Retinal pigment epithelial cell (primary cell): ENCODE measurements at regions not wholly inside any gene's neighbourhood (a gene's known extent, or its start where the extent isn't known, plus 50 kb on each side); places are given as distances from the start of the nearest gene placed in this dataset.

Experiments
- DNase-seq: peaks from one replicate; pipeline ENCODE4 v3.0.0-alpha.2; 2010; ENCODE audit warnings: low read depth
- H3K4me3 ChIP-seq: 2 replicates; pipeline ENCODE4 v1.5.1; 2011; ENCODE audit warnings: mild to moderate bottlenecking, low read length, control low read depth, moderate library complexity
- TF ChIP-seq, protein P1 (sequence below): conservative IDR thresholded peaks from 2 replicates; pipeline ENCODE4 v1.5.1; 2011; ENCODE audit warnings: low read depth, low read length, control low read depth, inconsistent platforms

DNA sequence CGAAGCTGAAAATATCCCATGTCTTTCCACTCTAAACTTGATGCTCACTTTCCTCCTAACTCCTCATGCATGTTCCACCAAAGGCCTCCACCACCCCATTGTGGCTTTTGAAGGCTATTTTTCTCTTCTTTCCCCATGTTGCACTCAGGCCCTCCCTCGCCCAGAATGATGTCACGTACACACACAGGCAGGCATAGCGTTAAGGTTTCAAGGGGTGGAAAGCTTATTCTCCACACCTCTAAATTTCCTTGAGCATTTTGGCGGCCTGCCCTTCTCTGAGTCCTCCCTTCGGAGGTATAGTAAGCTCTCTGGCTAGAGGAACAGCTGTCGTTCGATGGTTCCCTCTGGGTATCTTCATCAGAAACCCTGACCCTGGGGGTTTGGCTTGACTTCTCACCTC, 673.5 kb downstream of the ACTL7B start:
- no peak for DNase-seq
- TF ChIP-seq, protein P1, sequence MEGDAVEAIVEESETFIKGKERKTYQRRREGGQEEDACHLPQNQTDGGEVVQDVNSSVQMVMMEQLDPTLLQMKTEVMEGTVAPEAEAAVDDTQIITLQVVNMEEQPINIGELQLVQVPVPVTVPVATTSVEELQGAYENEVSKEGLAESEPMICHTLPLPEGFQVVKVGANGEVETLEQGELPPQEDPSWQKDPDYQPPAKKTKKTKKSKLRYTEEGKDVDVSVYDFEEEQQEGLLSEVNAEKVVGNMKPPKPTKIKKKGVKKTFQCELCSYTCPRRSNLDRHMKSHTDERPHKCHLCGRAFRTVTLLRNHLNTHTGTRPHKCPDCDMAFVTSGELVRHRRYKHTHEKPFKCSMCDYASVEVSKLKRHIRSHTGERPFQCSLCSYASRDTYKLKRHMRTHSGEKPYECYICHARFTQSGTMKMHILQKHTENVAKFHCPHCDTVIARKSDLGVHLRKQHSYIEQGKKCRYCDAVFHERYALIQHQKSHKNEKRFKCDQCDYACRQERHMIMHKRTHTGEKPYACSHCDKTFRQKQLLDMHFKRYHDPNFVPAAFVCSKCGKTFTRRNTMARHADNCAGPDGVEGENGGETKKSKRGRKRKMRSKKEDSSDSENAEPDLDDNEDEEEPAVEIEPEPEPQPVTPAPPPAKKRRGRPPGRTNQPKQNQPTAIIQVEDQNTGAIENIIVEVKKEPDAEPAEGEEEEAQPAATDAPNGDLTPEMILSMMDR, result no peak
- H3K4me3 ChIP-seq, result no peak overlapping the region

DNA sequence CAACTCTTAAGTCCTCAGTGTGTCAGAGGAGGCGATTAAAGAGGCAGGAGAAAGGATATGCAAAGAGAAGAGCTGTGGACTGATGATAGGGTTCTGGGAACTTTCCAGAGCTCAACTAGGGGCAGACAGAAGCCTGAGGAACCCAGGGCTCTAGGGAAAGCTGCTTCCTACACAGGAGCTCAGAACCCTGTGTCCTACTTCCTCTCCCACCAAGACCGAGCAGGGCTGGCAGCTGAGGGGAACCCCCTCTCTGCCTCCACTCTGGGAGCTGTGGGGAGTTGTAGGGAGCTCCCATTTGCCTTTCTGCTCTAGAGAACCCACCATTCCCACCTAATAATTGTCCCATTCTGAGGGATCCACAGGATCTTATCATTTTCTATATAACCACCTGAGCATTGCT, 674.3 kb downstream of the ACTL7B start:
- DNase-seq, result no peak
- no peak overlapping the region for H3K4me3 ChIP-seq
- TF ChIP-seq, protein P1, result no peak

DNA sequence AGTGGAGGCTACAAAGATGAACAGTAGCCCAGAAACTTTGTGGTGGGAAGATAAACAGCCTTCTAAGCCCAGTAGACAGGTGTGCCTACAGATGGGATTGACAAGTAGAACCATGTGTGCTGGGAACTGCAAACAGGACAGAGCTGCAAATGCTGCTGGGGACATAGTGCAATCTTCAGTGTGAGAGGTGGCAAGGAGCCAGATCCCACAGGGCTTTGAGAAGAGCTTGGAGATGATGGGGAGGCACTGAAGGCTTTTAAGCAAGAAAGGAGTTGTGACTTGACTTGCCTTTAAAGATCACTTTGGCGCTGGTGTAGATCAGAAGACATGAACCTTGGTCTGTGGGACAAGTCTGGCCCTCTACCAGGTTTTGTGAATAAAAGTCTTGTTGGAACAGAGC, 675.2 kb downstream of the ACTL7B start:
- DNase-seq, result no peak
- TF ChIP-seq, protein P1, result no peak
- no peak overlapping the region for H3K4me3 ChIP-seq

DNA sequence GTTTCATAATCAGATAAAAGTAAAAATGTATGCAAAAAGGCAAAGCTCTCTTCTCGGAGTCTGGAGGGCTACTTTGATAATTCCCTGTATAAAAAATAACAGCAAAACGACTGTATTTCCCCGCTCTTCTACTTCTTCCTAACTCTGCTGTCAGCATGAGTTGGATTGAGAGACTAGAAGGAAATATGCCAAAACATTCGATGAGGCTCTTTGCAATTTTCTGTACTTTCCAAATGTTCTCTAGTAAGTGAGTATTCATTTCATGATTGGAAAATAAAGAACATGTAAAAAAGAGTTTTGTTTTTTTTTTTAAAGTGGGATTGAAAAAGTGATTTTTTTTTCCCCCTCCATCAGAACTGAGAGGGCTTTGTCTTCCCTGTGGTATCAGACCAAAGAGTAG, 677.5 kb downstream of the ACTL7B start:
- DNase-seq, result no peak
- H3K4me3 ChIP-seq, result no peak overlapping the region
- TF ChIP-seq, protein P1, result no peak

DNA sequence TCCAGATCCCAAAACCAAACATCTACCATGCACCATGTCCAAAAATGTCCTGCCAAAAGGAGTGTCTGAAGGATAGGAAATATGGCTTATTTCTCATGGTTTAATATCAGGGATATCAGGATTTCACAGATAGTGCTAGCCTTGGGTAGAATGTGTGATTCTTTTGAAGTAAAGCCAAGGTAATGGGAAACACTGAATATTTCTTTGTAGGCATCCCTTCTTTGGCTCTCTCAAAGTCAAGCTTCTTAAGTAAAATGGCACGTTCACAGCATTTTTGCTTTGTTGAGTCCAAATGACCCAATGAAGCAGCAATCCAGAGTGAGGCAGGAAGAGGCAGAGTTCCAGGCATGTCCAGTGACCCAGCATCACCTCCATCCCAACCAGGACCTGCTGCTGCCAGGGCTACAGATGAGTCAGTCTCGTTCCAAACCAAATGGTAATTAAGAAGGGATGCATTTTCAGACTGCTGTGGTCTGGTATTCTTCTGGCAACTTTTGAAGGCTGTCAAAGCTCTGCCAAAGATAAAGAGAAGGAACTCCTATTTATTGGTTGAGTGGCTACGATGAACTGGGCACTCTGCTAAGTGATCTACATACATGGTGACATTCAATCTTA, 678.8 kb upstream of the KLF4 start:
- TF ChIP-seq, protein P1, result no peak
- H3K4me3 ChIP-seq, result no peak overlapping the region
- DNase-seq, result no peak

DNA sequence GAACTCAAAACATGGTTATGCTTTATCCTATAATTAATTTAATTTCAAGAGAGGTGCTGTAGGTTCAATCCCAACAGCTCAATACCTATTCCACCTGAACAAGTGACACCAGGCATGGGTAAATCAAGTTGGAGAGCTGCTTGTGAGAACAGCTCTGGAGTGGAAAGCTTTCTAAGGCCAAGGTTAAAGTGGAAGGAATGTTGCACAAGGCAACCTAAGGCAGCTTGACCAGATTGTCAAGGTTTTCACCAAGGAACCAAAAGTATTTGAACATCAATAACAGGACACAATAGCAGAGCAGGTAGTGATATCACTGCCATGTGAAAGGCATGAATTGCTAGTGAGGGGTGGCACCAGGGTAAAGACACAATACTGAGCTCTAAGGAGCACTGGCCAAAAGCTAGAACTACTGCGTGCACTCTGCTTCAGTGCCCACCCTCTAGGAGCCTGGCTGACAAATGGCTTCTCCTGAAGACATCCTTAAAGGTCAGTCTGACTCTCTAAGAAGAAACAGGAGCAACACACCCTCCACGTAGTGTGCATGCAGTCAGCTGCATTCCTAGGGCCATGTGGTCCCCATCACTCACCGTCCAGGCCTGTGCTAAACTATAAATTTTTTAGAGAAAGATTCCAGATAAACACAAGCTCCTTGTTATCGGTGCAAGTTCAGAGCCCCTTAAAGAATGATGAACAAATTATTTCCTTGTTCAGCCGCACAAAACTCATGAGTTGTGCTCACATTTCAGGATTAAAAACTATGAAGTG, 677.7 kb upstream of the KLF4 start:
- no peak overlapping the region for H3K4me3 ChIP-seq
- TF ChIP-seq, protein P1, result no peak
- no peak for DNase-seq

DNA sequence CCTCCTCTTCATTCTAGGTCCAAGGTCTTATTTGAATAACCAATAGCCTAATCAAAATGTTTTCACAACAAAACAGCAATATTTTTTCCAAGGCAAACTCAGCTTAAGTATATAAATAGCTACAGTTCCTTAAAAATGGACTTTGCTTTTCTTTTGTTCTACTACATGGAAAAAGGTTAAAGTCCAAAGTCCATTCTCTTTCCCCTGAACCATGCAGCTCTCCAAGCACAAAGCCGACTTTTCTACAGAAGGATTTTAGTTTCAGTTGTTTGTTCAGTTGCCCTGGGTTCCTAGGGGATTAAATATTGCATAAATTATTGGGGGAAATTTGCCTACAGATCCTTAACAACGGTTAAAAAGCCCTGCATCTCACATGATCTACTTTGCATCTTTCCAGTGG, 677.0 kb upstream of the KLF4 start:
- DNase-seq, result no peak

More for the DNA sequence above, 677.0 kb upstream of the KLF4 start:
- TF ChIP-seq, protein P1, result no peak
- H3K4me3 ChIP-seq, result no peak overlapping the region
